Stimulated activated CD8-positive, alpha-beta memory T cell treated with anti-CD3 and anti-CD28 coated beads, Interleukin-2, amount 100 ng/mL, for 48 hours (primary cell): ENCODE measurements at regions not wholly inside any gene's neighbourhood (a gene's known extent, or its start where the extent isn't known, plus 50 kb on each side); places are given as distances from the start of the nearest gene placed in this dataset.

ENCODE experiments used
- DNase-seq, 2 donors: peaks; one replicate each; pipeline ENCODE4 v3.0.0-alpha.2; 2020; ENCODE audit warnings: low read depth in 2 of 2

GRCh38 chrX:15915959-15916703, 61.5 kb upstream of the AP1S2 start:
- no peak for DNase-seq

DNA sequence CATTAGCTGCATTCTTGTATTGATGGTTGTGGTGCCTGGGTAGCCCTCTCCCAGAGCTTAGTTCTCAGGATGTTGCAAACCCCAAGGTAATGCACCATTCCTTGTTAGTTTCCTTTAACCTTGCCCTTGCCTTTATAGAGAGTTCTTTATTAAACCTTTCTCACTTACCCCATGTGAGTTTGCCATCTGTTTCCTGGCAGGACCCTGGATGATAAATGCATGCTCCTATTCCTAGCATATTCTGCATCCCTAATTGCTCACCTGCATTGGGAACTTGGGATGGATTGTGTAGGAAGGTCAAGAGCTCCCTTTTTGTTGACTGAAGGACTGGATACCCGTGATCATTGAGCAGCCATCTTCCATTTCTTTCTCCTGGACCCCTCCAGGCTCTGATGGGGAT, 59.9 kb upstream of the AP1S2 start:
- DNase-seq = no peak

DNA sequence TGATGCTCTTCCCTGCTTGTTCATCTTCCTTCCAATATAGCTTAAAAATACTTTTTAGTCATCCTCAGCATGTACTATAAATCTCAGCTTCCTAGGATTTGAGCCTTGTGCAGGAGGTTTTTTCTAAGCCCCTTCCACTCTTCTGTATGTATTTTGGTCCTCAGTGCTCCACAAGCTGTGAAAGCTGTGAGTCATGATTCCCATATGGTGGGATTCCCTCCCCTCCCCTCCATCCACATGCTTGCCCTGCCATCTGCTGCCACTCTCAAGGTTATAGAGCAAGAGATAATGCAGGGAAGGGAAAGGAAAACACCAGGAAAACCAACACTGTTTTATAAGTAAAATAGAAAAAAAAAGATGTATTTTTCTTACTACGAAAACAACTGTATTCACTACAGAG, 58.5 kb upstream of the AP1S2 start:
- DNase-seq = no peak

GRCh38 chrX:15911734-15912550, 57.3 kb upstream of the AP1S2 start:
- DNase-seq = no peak

DNA sequence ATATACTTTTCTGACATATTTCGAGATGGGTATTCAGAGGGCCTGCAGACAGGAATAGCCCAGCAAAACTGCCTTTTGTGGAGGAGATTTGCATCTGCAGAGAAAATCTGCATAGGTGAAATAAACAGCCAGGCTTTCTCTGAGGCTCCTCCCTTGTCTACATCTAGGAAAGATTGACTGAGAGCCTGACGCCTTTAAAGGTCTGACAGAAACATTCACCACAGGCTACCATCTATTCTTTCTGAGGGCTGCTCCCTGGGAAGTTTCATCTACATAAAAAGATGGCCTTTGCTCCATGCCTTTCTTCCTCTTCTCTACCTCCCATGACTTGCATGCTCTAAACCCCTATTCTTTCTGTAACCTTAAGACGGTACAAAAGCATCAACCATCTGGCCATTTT, 55.0 kb upstream of the AP1S2 start:
- DNase-seq = no peak

GRCh38 chrX:15908603-15909290, 54.1 kb upstream of the AP1S2 start:
- DNase-seq = no peak

GRCh38 chrX:15906041-15906943, 51.7 kb upstream of the AP1S2 start:
- DNase-seq = no peak
